Thoracic aorta (tissue), 2 donors: ENCODE measurements at regions not wholly inside any gene's neighbourhood (a gene's known extent, or its start where the extent isn't known, plus 50 kb on each side); places are given as distances from the start of the nearest gene placed in this dataset.

ENCODE experiments used
- ATAC-seq: fragments of 150-250 bp; one replicate; pipeline ENCODE4 v1.8.0; 2017; ENCODE audit warnings: low read depth; ENCODE audit not compliant: insufficient number of reproducible peaks, low FRiP score
- DNase-seq: peaks from one replicate; pipeline ENCODE4 v3.0.0-alpha.2; 2020; ENCODE audit warnings: low spot score
- H3K27ac ChIP-seq, 2 donors: fragments of 200-600 bp; sonication (generic); 1 replicate in 1 of 2; 2 replicates in 1 of 2; pipeline ENCODE4 v1.5.1; 2016; ENCODE audit warnings: mild to moderate bottlenecking in 2 of 2, moderate library complexity in 2 of 2
- H3K27me3 ChIP-seq: fragments of 200-600 bp; sonication (generic); replicated peaks from 2 replicates; pipeline ENCODE4 v1.6.0; 2016; ENCODE audit warnings: mild to moderate bottlenecking; ENCODE audit not compliant: insufficient read depth
- H3K36me3 ChIP-seq: fragments of 200-600 bp; sonication (generic); one replicate; pipeline ENCODE4 v1.5.1; 2016
- H3K4me1 ChIP-seq, 2 donors: fragments of 200-600 bp; sonication (generic); 1 replicate in 1 of 2; 2 replicates in 1 of 2; pipeline versions ENCODE4 v1.5.1 to v1.6.0; 2016; ENCODE audit warnings: low read depth in 2 of 2, mild to moderate bottlenecking in 1 of 2; ENCODE audit not compliant: control insufficient read depth in 1 of 2
- H3K4me3 ChIP-seq: fragments of 200-600 bp; sonication (generic); 2 replicates; pipeline ENCODE4 v1.5.1; 2016; ENCODE audit warnings: mild to moderate bottlenecking
- H3K9me3 ChIP-seq: fragments of 200-600 bp; sonication (generic); 2 replicates; pipeline ENCODE4 v1.5.1; 2016
- CTCF ChIP-seq: fragments of 200-600 bp; sonication (generic); IDR thresholded peaks from one replicate; pipeline ENCODE4 v1.5.1; 2019; ENCODE audit warnings: antibody characterized with exemption

DNA sequence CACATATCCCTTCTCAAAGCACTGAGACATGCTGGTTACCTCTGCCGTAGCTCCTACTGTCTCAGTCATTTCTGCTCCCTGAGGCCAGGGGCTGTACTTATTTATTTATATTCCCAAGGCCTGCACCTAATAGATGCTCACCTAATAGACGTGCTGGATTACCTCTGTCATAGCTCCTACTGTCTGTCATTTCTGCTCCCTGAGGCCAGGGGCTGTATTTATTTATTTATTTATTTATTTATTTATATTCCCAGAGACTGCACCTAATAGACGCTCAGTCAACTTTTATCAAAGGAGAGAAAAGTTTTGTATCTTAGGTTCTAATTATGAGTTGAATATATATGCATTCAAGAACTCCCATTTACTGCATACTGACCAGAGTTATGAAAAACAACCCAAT, 414.0 kb upstream of the TRIB2 start:
- Histone ChIP-seq H3K9me3 (no peaks in the 10 kb centered on the region), H3K4me3 (no peak overlapping the region), H3K4me1 (peaks cover 3 to 10% of the 10 kb centered on the region in 2 donors), H3K27me3 (no peaks in the 10 kb centered on the region), H3K36me3 (no peaks in the 10 kb centered on the region), H3K27ac (no peak overlapping the region)
- DNase-seq: no peak
- no peak for TF ChIP-seq CTCF
- ATAC-seq: no peak

DNA sequence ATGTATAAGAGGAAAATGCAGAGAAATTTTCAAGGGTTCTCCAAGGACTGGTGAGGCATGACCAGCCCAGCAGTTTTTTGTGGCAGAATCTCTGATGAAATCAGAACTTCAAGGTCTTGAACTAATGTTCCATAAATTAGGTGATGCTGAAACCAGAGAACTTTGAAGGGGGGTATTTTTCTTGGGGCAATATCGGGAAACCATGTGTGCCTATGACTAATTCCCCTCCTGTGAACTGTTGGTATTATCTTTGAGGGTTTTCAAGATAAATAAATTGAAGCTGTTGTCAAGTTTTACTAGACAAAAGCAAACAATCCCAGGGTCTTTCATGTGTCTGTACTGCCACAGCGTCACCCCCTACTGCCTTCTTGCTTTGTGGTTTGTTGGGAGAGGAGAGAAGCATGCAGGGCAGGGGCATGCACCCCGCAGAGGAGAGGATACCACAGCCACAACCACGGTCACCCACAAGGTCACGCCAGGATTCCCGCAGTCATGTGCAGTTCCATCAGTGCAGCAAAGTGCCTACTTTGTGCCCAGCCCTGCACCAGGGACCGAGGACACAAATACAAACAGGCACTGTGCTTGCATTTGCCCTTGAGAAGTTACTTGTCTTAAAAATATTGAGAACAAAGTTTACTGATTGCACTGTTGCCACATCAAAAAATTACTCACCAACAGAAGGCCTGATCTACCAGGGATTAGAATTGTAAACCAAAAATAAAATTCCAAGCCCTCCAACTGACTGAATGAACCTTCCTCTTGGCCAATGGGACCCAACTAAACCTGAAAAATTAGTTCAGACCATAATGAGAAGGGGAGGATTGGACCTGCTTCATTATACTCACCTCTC, 413.3 kb upstream of the TRIB2 start:
- ATAC-seq (no peak), DNase-seq (no peak)
- H3K27me3 ChIP-seq: no peaks in the 10 kb centered on the region
- H3K9me3 ChIP-seq: no peaks in the 10 kb centered on the region
- H3K4me3 ChIP-seq: no peak overlapping the region
- H3K4me1 ChIP-seq: peaks cover 3 to 10% of the 10 kb centered on the region in 2 donors
- H3K36me3 ChIP-seq: no peaks in the 10 kb centered on the region
- H3K27ac ChIP-seq: no peak overlapping the region
- no peak for TF ChIP-seq CTCF

- Histone ChIP-seq H3K4me3 (no peak overlapping the region), H3K9me3 (no peaks in the 10 kb centered on the region), H3K27me3 (no peaks in the 10 kb centered on the region), H3K4me1 (peaks cover 3 to 10% of the 10 kb centered on the region in 2 donors), H3K27ac (no peak overlapping the region), H3K36me3 (no peaks in the 10 kb centered on the region)
- no peak for TF ChIP-seq CTCF
- no peak for ATAC-seq
- no peak for DNase-seq
Observed at GRCh38 chr2:12304564-12305171, 412.1 kb upstream of the TRIB2 start.

GRCh38 chr2:12305931-12306330, 410.8 kb upstream of the TRIB2 start:
- H3K4me1 ChIP-seq: no peaks in the 10 kb centered on the region
- TF ChIP-seq CTCF: no peak
- H3K27ac ChIP-seq: no peak overlapping the region
- no peak overlapping the region for H3K4me3 ChIP-seq
- DNase-seq: no peak
- H3K27me3 ChIP-seq: no peaks in the 10 kb centered on the region
- no peaks in the 10 kb centered on the region for H3K36me3 ChIP-seq
- H3K9me3 ChIP-seq: no peaks in the 10 kb centered on the region
- ATAC-seq: no peak

DNA sequence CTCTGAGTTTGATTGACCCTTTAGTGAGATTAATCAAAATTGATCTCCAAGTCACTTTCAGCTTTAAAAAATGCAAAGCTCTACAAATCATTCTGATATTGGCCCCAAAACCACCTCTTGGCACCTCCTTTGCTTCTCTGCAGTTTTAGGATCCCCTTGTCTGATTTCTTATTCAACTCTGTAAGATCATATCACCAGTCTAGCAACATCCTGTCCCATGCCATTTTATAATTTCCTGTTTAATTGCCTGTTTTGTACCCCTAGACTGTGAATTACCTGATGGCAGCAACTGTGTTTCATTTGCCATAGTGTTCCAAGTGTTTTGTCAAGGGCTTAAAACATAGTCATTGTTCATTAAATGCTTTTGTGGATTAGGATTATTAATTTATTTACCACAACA, 406.3 kb upstream of the TRIB2 start:
- Histone ChIP-seq H3K27ac (no peak overlapping the region), H3K4me3 (no peak overlapping the region), H3K27me3 (no peaks in the 10 kb centered on the region), H3K36me3 (no peaks in the 10 kb centered on the region), H3K4me1 (peaks cover 0 to 10% of the 10 kb centered on the region in 2 donors), H3K9me3 (no peaks in the 10 kb centered on the region)
- TF ChIP-seq CTCF: no peak
- no peak for DNase-seq
- ATAC-seq: no peak
